MCF 10A (cell line): ENCODE measurements at regions not wholly inside any gene's neighbourhood (a gene's known extent, or its start where the extent isn't known, plus 50 kb on each side); places are given as distances from the start of the nearest gene placed in this dataset.

Experiments
- BruUV-seq: library from RNA; stranded (reverse); fragments of 400-500 nt; replicated peaks from 2 replicates; lab custom pipeline; 2021; lab: Mats Ljungman, UMichigan
- CTCF ChIA-PET: fragments of 300-600 bp; sonication (Branson Sonifier 250); formaldehyde crosslinking; extraction: SDS; loops from one replicate; lab custom pipeline; 2021; ENCODE audit warnings: antibody characterized with exemption, inconsistent platforms; lab: Yijun Ruan, JAX
- POLR2A ChIA-PET: fragments of 300-600, 350-650 bp; sonication (Branson Sonifier 250); formaldehyde crosslinking; extraction: SDS; loops from one replicate; lab custom pipeline; 2020; ENCODE audit warnings: antibody characterized with exemption, inconsistent platforms; lab: Yijun Ruan, JAX
- DNase-seq: peaks from one replicate; pipeline ENCODE4 v3.0.0-alpha.2; 2018; ENCODE audit not compliant: unreplicated experiment
- H3K27ac Mint-ChIP-seq: one replicate; pipeline ENCODE4 v1.8.0; 2022; ENCODE audit warnings: mild to moderate bottlenecking, low read depth, mixed read lengths; ENCODE audit not compliant: unreplicated experiment
- H3K27me3 Mint-ChIP-seq: one replicate; pipeline ENCODE4 v1.8.0; 2022; ENCODE audit warnings: mixed read lengths; ENCODE audit not compliant: insufficient read depth, unreplicated experiment
- H3K36me3 Mint-ChIP-seq: one replicate; pipeline ENCODE4 v1.8.0; 2022; ENCODE audit warnings: mild to moderate bottlenecking, moderate library complexity, mixed read lengths; ENCODE audit not compliant: insufficient read depth, unreplicated experiment
- H3K4me1 Mint-ChIP-seq: one replicate; pipeline ENCODE4 v1.8.0; 2022; ENCODE audit warnings: mixed read lengths; ENCODE audit not compliant: insufficient read depth, unreplicated experiment
- H3K4me3 Mint-ChIP-seq: one replicate; pipeline ENCODE4 v1.8.0; 2022; ENCODE audit warnings: mild to moderate bottlenecking, moderate library complexity, mixed read lengths; ENCODE audit not compliant: unreplicated experiment
- H3K9me3 Mint-ChIP-seq: one replicate; pipeline ENCODE4 v1.8.0; 2022; ENCODE audit warnings: mixed read lengths; ENCODE audit not compliant: unreplicated experiment
- CTCF ChIP-seq: fragments of 200-600 bp; IDR thresholded peaks from one replicate; pipeline ENCODE4 v1.8.0; 2022; ENCODE audit warnings: antibody characterized with exemption, mild to moderate bottlenecking; ENCODE audit not compliant: unreplicated experiment
- intact Hi-C: fragments of 100-400 bp; cut with micrococcal nuclease; formaldehyde crosslinking; loops from 2 replicates; pipeline ENCODE4 v1.14.1; 2022

GRCh38 chr14:42335918-42336317 is 729.2 kb downstream of the LRFN5 start:
- TF ChIP-seq CTCF, result no peak
- Mint-ChIP-seq H3K36me3 (no peaks in the 10 kb centered on the region), H3K9me3 (no peaks in the 10 kb centered on the region), H3K27me3 (no peaks in the 10 kb centered on the region), H3K4me1 (no peaks in the 10 kb centered on the region), H3K4me3 (no peak overlapping the region), H3K27ac (no peak overlapping the region)
- BruUV-seq, result no TSS peak
- POLR2A ChIA-PET, result interaction anchor here (1.0 kb wide), 1 partner anchor 13 kb away, joined by 3 read pairs; no protein-coding TSS in a partner anchor
- no peak for DNase-seq
- intact Hi-C loops, result no loop called here
- CTCF ChIA-PET, result no interaction called here

- H3K36me3 Mint-ChIP-seq, result no peaks in the 10 kb centered on the region
- BruUV-seq, result no TSS peak
- ChIA-PET POLR2A (no interaction called here), CTCF (no interaction called here)
- TF ChIP-seq CTCF, result no peak
- no peaks in the 10 kb centered on the region for H3K9me3 Mint-ChIP-seq
- H3K27me3 Mint-ChIP-seq, result no peaks in the 10 kb centered on the region
- intact Hi-C loops, result no loop called here
- no peak for DNase-seq
- H3K4me1 Mint-ChIP-seq, result no peaks in the 10 kb centered on the region
- no peak overlapping the region for H3K4me3 Mint-ChIP-seq
- H3K27ac Mint-ChIP-seq, result no peak overlapping the region
Observed at GRCh38 chr14:42334931-42335330, 728.3 kb downstream of the LRFN5 start.

- H3K4me1 Mint-ChIP-seq, result peaks cover 8% of the 10 kb centered on the region
- no peak overlapping the region for H3K4me3 Mint-ChIP-seq
- DNase-seq, result no peak
- H3K27ac Mint-ChIP-seq, result no peak overlapping the region
- CTCF ChIA-PET, result interaction anchor here (0.8 kb wide), 1 partner anchor 1068 kb away, joined by 4 read pairs; no protein-coding TSS in a partner anchor
- no peaks in the 10 kb centered on the region for H3K27me3 Mint-ChIP-seq
- no peaks in the 10 kb centered on the region for H3K36me3 Mint-ChIP-seq
- no peak for TF ChIP-seq CTCF
- intact Hi-C loops, result no loop called here
- POLR2A ChIA-PET, result interaction anchor here (0.6 kb wide), 1 partner anchor 12 kb away, joined by 3 read pairs; no protein-coding TSS in a partner anchor
- BruUV-seq, result no TSS peak
- peaks cover 7% of the 10 kb centered on the region for H3K9me3 Mint-ChIP-seq
Observed at GRCh38 chr14:42323426-42323825, 716.8 kb downstream of the LRFN5 start.

GRCh38 chr14:42322531-42323284 is 716.0 kb downstream of the LRFN5 start:
- no peak for TF ChIP-seq CTCF
- Mint-ChIP-seq H3K36me3 (no peaks in the 10 kb centered on the region), H3K9me3 (peaks cover 7% of the 10 kb centered on the region), H3K4me3 (no peak overlapping the region), H3K27me3 (no peaks in the 10 kb centered on the region), H3K4me1 (peaks cover 1% of the 10 kb centered on the region), H3K27ac (no peak overlapping the region)
- POLR2A ChIA-PET, result interaction anchor here (0.6 kb wide), 2 partner anchors 13 to 187 kb away, joined by 3 read pairs; no protein-coding TSS in a partner anchor
- no TSS peak for BruUV-seq
- intact Hi-C loops, result no loop called here
- no peak for DNase-seq
- CTCF ChIA-PET, result interaction anchor here (0.6 to 0.8 kb wide), 3 partner anchors 17 to 1067 kb away, joined by 3 to 4 read pairs (median 3); no protein-coding TSS in a partner anchor
